ENCODE measurements at regions not wholly inside any gene's neighbourhood (a gene's known extent, or its start where the extent isn't known, plus 50 kb on each side); places are given as distances from the start of the nearest gene placed in this dataset.

- TF ChIP-seq POLR2A (IDR thresholded peaks at IDR 0.05; ENCODE audit: low read depth, low read length) (no peak), TAF1 (IDR thresholded peaks at IDR 0.05; ENCODE audit: borderline replicate concordance, low read depth, low read length) (no peak)
Measured at GRCh38 chr3:135905058-135905724, 60.3 kb upstream of the PPP2R3A start.
